GM18858 (cell line): ENCODE measurements at regions not wholly inside any gene's neighbourhood (a gene's known extent, or its start where the extent isn't known, plus 50 kb on each side); places are given as distances from the start of the nearest gene placed in this dataset.

Experiments used
- ATAC-seq: cut with Tn5 transposase; IDR thresholded peaks from one replicate; pipeline ENCODE4 v1.9.1; 2021; ENCODE audit not compliant: unreplicated experiment

GRCh38 chr10:36141856-36142560 is 499.9 kb upstream of the FZD8 start:
- ATAC-seq: no peak

- no peak for ATAC-seq
Measured at GRCh38 chr10:36129051-36129450, 487.0 kb upstream of the FZD8 start.

DNA sequence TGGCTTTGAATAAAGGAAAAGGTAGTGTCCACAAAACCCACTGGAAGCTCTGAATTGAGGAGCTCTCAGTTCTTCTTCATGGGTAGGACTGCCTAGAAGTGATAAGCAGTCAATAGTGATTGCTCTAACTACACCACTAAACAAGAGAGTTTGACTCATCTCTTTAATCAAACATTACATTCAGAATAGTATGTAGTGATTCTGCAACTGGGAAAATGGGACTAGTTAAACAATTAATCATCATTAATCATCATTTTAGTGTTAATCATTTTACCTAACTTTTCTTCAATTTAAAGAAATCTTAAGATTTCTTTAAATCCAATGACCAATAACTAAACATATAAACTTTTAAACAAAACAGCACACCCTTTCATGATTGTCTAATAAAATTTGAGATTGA is 484.0 kb upstream of the FZD8 start:
- no peak for ATAC-seq

DNA sequence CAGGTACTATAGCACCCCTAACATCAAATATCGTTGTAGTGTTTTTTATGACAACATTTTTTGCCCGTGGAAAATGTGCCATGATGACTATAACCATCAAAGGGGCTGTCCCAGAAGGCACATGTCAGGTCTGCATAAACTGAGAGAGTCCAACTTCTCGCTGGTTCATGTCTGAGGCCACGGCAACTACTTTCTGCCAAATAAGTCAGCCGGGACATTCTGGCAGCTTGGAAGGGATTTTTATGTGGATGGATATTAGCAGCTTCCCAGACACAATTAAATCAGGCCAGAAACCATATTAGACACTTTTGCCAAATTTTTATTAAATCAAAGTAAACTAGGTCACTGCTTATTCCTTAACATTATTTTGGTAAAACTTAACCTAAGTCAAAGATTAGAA is 477.4 kb upstream of the FZD8 start:
- ATAC-seq: no peak

DNA sequence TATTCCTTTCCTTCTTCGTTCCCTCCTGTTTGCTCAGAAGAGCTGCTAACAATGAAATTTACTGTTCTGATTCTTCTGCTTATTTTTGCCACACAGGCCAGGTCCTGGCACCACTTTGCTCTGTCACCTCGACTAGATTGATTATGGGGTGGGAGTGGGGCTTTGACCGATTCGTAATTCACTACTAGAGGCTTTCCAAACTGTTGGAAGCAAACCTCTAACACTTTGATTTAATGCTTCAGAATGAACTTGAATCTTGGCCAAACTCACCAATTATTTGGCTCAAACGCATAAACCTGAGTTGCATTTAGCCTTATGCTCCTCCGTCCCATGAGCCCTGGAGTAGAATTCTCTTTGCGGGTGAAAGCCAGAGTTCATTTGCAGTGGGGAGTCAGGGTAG is 476.2 kb upstream of the FZD8 start:
- no peak for ATAC-seq

DNA sequence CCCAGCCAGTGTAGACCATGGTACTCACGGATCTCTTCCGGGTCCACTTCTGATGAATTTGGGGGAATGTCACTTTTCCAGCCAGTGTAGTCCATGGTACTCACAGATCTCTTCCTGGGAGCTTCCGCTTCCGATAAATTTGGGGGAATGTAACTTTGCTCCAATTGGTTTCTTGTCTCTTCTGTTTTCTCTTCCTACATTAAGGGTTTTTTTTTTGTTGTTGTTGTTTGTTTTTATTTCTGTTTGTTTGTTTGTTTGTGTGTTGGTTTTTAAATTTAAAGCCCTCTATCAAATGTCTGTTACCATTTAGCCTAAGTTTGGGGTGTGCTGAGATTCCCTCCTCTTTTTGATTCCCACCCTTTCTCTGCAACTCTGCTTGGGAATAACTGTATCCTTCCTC is 475.8 kb upstream of the FZD8 start:
- ATAC-seq: no peak

- ATAC-seq: no peak
Measured at GRCh38 chr10:36117231-36117630, 475.1 kb upstream of the FZD8 start.

DNA sequence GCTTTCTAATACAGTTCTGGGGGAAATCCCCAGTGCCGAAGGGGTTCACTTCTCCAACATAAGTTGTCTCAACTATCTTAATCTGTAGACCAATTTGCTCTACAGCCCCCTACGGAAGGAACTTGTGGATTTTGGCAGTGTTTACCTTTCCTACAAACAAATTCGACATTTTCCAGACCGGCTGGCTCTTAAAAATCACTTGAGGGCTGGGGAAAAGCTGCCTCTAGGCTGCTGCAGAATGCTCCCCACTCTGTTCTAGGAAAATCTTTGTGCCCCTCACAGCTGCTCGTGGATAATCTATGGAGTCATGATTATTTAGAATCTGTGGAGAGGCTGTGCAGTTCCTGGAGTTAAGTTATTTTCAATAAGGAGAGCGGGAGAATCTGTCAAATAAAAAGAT is 474.6 kb upstream of the FZD8 start:
- ATAC-seq: no peak

GRCh38 chr10:36116040-36116439 is 473.9 kb upstream of the FZD8 start:
- ATAC-seq: no peak

GRCh38 chr10:36115364-36115763 is 473.3 kb upstream of the FZD8 start:
- ATAC-seq: no peak

GRCh38 chr10:36114913-36115312 is 472.8 kb upstream of the FZD8 start:
- ATAC-seq: no peak

DNA sequence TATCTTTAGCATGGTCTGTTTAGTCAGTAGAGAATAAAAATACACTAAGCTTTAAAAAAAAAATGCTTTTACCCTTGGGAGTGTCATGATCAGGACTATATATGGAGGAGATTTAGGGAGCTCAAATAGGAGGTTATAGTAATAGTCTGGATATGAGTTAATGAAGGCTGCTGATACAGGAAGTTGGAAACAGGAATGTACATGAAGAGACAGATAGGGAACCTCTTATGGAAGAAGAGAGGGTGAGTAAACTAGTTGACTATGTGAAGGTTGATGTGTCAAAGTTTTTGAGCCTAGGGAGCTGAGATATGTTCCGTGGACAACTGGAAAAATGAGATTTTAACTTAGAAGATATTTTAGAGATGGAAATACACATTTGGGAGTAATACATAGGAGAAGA is 472.0 kb upstream of the FZD8 start:
- no peak for ATAC-seq

DNA sequence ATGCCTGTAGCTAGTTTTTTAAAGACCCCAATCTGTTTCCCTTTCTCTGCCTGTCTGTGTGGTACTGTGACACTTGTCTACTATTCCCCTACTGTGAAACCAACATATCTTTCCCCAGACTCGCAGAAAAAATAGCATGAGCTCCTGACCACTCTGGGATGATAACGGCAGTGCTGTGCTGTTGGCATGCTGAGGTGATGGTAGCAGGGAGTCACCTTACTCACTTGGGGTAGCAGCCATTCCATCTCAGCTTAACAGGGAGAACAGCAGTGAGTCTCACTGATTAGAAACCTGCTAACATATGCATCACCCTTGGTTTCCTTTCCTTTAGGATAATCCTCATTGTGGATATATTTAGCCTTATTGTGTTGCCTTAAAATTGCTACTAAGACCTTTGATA is 469.6 kb upstream of the FZD8 start:
- no peak for ATAC-seq

- ATAC-seq: no peak
Measured at GRCh38 chr10:36110097-36110496, 468.0 kb upstream of the FZD8 start.

DNA sequence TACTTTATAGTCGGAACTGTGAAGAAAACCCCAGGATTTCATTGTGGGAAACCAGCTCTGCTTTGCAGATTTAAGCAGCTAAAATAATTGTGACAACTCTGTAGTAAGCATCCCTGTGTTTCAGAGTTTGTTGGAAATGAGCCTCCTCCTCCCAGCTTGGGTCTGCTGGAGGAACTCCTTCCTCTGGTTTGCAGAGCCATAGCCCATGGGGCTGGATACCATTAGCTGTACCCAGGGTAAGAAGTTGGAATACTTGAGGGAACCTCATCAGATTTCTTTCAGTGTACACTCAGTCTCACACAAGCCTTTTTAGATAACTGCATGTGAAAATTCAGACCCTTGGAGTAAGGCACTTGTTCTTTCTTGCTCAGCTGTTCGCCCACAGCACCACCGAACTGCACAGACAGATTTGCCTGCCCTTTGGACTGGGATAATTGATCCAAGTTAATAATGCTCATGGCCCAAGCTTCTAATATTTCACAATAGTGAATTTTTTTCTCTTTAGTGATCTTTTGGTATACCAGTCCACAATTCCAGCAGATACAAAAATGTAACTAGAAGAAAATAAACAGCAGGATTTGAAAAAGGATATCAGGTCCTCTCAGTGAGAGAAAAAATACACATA is 467.4 kb upstream of the FZD8 start:
- no peak for ATAC-seq

DNA sequence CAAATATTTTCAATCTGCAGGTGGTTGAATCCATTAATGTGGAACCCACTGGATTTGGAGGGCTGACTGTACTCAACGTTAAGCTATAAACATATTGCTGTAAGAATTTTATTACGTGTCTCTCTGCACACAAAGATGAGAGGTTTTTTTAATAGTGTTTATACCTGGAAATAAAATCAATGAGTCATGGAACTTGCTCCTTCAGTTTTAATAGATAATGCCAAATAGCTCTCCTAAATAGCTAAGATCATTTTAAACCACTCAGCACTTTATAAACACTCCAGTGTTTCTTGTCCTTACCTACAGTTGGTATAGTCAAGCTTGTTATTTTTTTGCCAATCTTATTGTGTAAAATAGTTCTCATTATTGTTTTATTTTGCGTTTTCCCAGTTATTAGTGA is 455.6 kb upstream of the FZD8 start:
- no peak for ATAC-seq

- no peak for ATAC-seq
Measured at GRCh38 chr10:36096576-36096975, 454.5 kb upstream of the FZD8 start.

DNA sequence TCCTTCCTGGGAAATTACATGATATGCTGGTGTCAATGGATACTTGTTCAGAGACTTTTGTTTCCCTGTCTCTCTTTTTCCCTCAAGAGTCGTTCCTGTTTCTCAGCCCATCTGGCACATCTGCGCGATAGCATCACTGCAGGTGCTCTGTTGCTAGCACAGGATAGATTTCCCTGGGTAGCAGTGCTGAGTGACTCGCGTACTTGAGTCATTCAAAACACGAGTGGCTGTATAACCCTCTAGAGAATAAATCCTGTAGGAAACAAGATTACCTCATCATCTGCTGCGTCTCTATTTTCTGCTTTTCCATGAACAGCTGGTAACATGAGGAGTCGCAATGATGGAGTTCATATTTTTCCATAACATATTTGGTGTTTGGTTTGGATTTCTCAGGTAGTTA is 452.0 kb upstream of the FZD8 start:
- ATAC-seq: no peak

- no peak for ATAC-seq
Measured at GRCh38 chr10:36092116-36092515, 450.0 kb upstream of the FZD8 start.

DNA sequence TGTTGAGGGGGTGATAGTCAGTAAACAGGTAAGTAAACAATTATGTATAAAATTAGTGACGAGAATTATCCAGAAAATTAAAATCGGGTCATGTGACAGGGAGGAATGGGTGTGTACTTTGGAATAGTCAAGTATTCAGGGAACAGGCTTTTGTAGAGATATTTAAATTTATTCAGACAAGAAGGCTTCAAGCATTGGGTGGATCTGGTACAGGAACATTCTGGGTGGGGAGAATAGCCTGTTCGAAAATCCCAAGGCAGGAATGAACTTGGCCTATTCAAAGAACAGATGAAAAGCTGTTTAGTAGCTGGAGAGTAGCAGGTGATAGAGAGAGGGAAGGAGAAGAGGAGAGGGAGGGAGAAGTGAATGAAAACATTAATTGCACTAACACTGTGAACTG is 448.9 kb upstream of the FZD8 start:
- no peak for ATAC-seq

DNA sequence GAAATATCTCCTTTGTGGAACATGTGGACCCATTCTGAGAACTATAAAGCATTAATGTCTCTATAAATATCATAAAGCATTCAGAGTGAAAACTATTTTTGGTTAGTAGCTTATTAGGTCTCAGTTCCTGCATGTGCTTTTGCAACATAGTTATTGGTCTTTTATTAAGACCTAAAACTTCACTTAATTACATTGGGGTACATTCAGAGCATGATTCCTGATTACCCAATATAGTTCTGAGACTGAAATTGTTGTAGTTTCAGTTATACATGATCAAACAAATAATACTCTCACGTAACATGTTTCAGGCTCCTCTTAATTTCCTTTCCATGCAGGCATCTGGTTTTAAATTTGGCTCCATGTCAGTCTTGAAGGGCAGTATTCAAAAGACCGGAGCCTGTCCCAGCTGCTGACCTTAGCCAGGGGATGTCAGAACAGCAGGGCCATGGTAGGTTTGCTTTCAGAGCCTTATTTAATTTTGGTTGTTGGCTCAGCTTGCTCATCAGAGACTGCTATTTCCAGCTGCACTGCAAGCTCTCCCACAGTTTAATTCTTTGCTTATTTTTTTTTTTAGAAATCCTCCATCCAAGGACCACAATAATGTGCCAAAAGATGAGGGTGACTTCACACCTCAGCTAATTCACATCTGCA is 447.8 kb upstream of the FZD8 start:
- ATAC-seq: no peak
